Stimulated activated CD4-positive, alpha-beta T cell treated with anti-CD3 and anti-CD28 coated beads, Interleukin-15, amount 100 ng/mL, for 48 hours (primary cell): ENCODE measurements at regions not wholly inside any gene's neighbourhood (a gene's known extent, or its start where the extent isn't known, plus 50 kb on each side); places are given as distances from the start of the nearest gene placed in this dataset.
"Not testable (repeated sequence)": the region's sequence is repeated elsewhere in the genome, so short reads cannot be mapped to it uniquely, and the experiment has no call there.

Experiments
- DNase-seq, 2 donors: peaks; one replicate each; pipeline ENCODE4 v3.0.0-alpha.2; 2020; ENCODE audit warnings: low read depth in 2 of 2

DNA sequence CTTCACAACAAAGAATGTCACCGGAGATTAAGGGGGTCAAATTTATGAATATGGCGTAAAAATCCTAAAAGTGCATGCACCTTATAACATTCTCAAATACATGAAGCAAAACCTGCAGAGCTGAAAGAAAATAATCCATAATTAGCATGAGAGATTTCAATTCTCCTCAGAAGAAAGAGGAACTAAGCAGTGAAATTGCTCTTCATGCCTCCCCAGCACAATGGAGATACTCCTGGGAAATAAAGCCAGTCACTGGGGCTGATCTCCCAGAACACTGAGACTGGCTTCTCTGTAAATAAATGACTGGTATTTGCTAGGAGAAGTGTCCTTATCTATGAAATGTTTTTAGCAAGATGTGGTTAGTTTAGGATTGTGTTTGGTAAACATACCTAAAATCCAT is 68.1 kb downstream of the GOLGA6L6 start:
- DNase-seq = not testable (repeated sequence)

DNA sequence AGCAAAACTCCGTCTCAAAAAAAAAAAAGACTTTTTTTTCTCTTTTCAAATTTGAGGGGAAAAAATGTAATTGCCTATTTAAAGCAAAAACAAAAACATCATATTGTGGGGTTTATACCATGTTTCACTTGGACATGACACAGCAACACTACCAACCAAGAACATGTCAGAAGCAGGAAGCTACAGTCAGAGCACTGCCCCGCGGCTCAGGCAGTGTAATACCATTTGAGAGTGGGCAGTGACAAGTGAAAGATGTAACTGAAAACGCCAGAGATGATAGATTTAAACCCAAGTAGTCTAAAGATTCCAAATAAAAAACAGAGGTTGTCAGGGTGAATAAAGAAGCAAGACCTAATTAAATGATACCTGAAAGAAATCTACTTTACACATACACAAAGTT is 68.6 kb downstream of the GOLGA6L6 start:
- not testable (repeated sequence) for DNase-seq

DNA sequence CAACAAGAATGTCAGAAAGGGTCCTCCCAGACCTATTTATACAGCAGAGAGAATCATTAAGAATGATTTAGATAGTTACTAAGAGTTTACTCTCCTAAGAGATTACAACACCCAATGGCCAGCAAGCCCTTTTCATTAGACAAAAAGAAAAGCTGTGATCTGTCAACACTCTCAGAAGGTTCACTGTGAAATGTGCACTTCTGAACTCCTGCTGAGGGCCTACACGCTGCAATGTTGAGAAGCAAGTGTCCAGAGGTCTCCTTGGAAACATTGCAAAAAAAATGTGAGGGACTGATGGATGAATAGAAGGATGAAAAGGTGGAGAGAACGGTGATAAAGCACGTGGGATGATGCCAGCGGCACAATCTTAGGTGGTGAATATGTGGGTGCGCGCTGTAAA is 70.8 kb downstream of the GOLGA6L6 start:
- not testable (repeated sequence) for DNase-seq

DNA sequence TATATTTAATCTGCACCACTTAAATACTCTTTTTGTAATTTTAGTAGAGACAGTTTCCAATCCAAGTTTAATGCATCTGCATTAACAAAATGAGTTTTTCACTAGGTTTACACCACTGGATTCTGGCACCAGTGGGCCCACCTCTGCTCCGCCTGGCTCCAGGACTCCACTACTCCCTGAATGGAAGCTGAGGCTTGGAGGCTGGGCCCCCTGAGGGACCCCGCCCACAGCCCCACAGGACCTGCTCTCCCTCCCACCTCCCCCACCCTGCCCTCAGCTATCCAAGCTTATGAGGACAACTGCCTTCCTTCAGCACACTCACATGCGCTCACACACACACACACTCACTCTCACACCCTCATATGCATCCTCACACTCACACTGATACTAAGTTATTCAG is 100.5 kb downstream of the GOLGA6L6 start:
- DNase-seq = not testable (repeated sequence)

DNA sequence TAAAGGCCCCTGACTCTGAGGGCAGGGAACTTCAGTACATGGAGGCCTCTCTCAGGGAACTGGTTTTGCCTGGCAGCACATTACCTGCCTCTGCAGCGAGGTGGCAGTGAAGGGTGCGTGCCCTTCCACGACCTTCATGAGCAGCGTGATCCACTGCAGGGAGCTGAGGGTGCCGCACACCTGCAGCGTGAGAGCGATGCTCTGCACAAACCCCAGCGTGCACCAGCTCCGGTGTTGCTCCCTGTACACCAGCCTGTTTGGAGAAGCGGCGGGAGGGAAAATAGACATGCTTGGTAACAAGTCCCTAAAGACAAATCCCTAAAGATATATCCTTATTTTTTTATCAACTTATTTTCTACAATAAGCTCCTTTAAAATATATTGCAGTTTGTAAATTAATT is 101.2 kb downstream of the GOLGA6L6 start:
- DNase-seq = not testable (repeated sequence)

DNA sequence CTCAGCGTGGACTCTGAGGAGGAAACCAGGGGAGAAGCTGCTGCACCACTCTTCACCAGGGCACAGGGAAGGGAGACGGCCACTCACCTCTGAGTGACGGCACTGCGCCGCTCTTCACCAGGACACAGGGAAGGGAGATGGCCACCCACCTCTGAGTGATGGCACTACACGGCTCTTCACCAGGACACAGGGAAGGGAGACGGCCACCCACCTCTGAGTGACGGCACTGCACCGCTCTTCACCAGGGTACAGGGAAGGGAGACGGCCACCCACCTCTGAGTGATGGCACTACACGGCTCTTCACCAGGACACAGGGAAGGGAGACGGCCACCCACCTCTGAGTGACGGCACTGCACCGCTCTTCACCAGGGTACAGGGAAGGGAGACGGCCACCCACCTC is 102.5 kb downstream of the GOLGA6L6 start:
- not testable (repeated sequence) for DNase-seq

DNA sequence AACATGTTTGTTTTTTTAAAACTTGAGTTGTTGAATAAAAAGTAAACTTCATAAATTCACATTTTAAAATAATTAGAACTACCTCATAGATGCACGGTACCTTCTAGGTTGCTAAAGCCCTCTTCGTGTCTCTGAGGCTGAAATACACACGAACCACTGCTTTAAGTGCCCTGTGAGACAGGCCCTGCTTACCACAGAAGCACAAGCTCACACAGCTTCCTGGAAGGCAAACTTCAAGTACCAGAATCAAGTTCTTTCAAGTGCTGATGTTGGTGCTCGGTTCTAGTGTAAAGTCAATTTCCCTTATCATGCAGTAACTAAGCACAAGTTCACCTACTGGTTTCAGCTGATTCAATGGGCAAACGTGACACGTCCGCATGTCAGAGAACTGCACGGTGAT is 103.3 kb downstream of the GOLGA6L6 start:
- DNase-seq = not testable (repeated sequence)

DNA sequence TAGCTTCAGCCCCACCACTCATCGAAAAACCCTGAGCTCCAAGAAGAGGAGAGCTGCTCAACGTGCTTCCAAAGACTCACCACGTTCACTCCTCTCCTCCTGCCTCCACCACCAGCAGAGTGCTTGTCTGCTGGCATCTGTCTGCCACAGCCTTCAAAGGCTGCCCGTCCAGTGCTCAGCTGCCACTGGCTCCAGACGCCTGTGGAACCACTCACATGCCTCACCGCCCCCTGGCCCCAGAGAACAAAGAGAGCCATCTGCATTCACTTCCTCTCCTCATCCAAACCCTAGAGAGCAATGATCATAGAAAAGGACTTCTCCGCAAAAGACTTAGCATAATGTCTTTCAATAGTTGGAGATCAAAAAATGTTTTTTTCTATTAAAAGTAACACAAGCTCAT is 108.1 kb downstream of the GOLGA6L6 start:
- not testable (repeated sequence) for DNase-seq

DNA sequence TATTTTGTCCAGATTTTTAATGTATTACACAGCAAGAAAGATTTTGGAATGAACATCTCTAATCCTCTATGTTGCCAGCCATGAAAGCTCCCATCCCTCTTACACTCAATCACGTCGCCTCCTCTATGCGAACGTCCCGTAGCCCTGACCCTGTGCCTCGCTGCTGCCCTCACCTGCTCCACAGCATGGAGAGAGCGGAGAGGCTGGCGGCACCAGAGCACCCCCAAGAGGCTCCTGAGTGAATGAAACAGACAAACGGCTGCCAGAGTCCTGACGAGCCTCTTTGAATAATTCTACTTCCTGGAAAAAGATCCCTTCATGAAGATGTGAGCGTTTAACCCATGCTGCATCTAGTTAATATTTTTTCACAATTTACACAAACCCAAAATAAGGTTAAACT is 111.1 kb downstream of the GOLGA6L6 start:
- not testable (repeated sequence) for DNase-seq

DNA sequence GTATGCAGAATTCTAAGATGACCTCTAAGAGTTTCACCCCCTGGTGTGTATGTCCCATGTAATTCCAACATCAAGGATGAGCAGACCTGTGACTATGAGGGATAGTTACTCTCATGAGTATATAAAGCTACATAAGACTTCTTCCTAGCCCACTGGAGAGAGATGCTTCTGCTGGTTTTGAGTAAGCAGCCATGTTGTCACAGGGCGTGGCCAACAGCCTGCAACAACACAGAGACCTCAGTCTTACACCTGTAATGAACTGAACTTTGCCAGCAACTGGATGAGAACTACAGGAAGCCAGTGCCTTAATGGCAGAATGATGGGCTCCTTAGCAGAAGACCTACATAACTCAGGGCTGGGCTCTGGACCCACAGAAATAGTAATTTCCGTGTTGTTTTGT is 120.9 kb downstream of the GOLGA6L6 start:
- not testable (repeated sequence) for DNase-seq

DNA sequence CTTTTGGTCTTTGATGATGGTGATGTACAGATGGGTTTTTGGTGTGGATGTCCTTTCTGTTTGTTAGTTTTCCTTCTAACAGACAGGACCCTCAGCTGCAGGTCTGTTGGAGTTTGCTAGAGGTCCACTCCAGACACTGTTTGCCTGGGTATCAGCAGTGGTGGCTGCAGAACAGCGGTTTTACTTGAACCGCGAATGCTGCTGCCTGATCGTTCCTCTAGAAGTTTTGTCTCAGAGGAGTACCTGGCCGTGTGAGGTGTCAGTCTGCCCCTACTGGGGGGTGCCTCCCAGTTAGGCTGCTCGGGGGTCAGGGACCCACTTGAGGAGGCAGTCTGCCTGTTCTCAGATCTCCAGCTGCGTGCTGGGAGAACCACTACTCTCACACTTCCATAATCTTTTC is 125.0 kb downstream of the GOLGA6L6 start:
- DNase-seq = not testable (repeated sequence)

DNA sequence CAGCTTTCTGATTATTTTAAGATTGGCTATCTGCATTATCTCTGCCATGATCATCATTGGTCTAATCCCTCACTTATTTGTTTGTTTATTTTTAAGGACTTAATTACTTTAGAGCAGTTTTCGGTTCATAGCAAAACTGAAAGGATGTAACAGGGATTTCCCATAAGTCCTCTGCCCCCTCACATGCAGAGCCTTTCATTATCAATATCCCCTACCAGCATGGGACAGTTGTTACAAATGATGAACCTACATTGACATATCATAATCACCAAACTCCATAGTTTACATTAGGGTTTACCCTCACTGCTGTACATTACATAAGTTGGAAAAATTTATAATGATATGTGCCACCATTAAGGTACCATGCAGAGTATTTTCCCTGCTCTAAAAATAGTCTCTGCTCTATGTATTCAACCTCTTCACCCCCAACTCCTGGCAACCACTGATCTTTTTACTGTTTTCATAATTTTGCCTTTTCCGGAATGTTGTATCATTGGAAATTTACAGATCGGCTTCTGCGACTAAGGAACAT is 131.9 kb downstream of the GOLGA6L6 start:
- not testable (repeated sequence) for DNase-seq

DNA sequence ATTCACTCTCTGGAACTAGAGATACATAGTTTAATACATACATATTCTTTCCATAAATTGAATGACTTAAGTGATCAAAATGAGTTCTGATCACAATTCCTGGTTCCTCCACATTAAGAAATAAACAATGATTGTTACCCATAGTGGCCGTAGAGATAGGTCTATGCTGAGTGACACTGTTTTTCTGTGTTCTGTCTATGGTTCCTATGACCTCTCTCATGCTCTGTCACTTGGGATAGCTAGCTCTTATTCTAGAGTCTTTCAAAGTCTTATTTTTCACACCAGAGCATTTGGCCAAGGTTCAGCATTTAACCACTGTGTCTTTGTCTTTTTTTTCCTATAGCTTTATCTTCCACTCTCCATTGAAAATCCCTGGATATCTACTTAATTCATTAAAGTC is 132.4 kb downstream of the GOLGA6L6 start:
- DNase-seq = no peak

DNA sequence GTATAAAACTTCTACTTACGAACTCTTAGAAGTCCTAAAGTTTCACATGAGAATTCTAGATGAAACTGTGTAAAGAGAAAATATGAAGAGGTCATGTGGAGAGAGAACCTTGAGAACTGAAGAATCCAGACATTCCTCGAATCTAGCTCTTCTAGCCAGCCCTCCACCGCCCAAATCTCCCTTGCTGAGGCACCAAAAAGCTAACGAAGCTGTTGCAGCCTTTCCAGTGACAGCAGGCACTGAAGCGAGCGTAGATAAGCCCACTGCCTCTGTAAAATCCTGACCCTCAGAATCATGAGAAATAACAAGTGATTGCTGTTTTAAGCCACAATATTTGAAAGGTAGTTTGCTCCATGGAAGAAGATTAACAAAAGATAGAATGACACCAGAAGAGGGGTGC is 134.0 kb downstream of the GOLGA6L6 start:
- DNase-seq = no peak

DNA sequence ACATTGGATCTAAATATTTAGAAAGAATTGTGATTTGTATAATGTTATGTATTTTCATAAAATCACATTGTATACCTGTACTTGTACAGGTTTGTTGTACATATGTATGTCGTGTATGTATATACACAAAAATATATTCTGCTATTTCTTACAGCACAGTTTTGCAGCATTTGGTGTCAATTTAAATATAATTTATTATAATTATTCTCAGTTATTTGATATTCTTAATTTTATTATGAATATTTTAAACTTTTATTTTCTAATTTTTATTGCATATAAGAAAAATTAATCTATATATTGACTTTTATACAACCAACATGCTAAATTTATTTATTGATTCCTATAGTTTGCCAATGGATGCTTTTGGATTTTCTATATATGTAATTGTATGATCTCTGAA is 137.0 kb downstream of the GOLGA6L6 start:
- not testable (repeated sequence) for DNase-seq

DNA sequence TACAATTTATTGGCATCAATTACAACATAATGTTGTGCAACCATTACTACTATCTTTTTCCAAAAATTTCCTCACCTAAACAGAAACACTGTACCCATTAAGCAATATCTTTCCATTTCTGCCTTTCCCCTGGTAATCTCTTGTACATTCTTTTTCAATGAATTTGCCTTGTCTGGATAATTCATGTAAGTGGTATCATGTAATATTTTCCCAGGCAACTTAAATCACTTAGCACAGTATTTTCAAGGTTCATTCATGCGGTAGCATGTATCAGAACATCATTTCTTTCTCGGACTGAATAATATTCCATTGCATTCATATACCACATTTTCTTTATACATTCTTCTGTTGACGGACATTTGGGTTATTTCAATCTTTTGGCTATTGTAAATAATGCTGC is 139.0 kb downstream of the GOLGA6L6 start:
- DNase-seq = not testable (repeated sequence)

DNA sequence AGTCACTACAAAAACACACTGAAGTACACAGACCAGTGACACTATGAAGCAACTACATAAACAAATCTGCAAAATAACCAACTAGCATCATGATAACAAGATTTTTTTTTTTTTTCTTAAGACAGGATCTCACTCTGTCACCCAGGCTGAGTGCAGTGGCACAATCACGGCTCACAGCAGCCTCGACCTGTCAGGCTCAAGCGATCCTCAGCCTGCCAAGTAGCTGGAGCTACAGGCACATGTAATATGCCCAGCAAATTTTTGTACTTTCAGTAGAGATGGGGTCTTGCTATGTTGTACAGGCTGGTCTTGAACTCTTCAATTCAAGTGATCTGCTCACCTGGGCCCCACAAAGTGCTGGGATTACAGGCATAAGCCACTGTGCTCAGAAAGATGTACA is 140.5 kb downstream of the GOLGA6L6 start:
- DNase-seq = not testable (repeated sequence)

DNA sequence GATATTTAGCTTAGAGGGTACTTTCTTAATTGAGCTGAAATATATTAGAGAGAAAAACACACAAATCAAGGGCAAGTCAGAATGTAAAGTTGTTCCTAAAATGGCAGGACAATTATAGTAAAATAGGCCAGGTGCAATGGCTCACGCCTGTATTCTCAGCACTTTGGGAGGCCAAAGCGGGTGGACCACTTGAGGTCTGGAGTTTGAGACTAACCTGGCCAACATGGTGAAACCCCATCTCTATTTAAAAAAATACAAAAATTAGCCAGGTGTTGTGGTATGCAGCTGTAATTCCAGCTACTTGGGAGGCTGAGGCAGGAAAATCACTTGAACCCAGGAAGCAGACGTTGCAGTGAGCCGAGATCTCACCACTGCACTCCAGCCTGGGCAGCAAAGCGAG is 142.9 kb downstream of the GOLGA6L6 start:
- not testable (repeated sequence) for DNase-seq

DNA sequence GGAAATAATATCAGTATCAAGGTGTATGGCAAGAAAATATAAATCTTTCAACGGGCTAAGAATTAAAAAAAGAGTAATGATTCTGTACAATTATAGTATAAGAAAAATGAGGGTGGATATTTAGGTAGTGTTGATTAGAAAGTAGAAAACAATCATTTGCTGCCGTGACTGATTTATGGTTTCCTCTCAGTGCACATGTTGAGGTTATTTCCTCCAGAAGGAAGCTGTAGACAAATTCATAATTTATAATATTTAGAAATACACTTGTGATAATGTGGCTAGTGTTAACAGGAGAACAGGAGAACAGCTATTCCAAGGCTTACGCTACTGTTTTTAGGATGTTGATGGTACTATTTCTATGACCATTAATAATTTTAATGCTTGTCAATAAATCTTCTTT is 153.4 kb downstream of the GOLGA6L6 start:
- DNase-seq = not testable (repeated sequence)

DNA sequence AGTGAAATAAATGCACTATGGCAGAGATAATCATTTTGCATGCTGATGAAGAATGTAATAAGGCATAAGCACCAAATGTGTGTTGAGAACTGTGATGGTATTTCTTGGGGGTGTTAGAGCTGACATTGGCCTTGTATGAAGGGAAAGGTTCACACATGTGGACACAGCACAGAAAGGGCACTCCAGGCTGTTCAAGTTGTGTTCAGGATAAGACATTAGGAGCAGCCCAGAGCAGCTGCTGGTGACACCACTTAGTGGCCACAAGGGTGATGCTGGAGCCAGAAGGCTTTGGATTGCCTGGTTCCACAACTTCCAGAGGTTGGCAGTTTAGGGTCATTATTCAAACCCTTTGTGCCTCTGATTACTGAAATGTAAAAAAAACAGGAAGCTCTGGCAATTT is 155.4 kb downstream of the GOLGA6L6 start:
- DNase-seq = no peak

DNA sequence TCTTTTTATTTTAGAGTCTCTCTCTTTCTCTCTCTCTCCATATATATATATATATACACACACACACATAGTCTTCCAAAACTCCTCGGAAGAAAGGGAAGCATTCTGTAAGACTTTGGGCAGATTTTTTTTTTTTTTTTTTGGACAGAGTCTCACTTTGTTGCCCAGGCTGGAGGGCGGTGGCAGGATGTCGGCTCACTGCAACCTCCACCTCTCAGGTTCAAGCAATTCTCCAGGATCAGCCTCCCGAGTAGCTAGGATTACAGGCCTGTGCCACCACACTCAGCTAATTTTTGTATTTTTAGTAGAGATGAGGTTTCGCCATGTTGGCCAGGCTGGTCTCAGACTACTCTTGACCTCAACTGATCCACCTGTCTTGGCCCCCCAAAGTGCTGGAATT is 161.4 kb downstream of the GOLGA6L6 start:
- DNase-seq = not testable (repeated sequence)

DNA sequence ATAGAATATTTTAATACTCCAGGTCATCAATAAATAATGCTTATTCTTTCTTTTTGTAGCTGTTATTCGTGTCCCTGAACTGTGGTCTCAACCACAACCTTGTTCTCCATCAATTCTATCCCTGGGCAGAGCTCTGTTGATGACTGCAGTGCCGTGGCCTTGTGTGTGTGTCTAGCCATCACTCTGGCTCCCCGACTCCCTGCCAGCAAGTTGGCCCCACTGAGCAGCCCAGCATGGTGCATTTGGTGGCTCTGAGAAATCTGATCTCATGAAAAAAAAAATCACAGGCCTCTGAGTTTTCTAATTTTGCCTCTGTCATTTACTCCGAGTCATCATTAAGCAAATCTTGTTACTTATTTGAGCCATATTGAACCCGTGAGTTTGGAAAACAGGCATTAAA is 164.7 kb downstream of the GOLGA6L6 start:
- no peak for DNase-seq

DNA sequence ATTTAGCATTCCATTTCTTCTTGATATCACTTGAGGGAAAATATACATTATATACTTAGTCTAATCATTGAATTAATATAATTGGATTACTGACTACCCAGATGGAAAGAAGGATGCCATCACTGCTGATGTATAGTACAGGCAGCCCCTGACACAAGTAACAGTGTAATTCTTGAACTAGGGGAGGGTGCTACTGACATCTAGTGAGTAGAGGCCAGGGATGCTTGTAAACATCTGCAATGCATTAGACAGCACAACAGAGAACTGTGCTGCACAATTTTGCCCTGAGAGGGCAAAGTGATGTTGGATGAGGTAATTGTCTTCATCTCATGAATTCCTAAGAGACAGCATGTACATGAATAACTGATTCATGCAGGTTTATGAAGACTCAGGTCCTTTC is 169.2 kb downstream of the GOLGA6L6 start:
- DNase-seq = not testable (repeated sequence)

DNA sequence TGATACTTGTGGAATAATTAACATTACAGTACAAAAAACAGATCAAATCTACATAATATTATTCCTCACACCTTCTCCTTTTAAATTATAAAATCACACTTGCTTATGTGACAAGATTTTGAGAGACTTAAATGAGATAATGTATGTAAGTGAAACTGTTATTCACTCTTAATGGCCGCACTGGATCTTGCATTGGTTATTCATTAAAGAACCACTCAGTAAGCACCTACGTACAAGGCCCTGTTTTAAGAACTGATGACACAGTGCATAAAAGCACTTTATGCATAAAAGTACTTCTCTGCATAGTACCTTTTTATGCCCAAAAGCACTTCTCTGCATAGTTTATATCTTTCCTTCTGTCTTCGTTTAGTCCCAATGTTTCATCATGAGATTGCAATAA is 172.1 kb downstream of the GOLGA6L6 start:
- DNase-seq = no peak
